ENCODE measurements at regions not wholly inside any gene's neighbourhood (a gene's known extent, or its start where the extent isn't known, plus 50 kb on each side); places are given as distances from the start of the nearest gene placed in this dataset.

- TF ChIP-seq CTCF (IDR thresholded peaks at IDR 0.05; ENCODE audit: low read length) = no peak
- no peak for TF ChIP-seq EZH2 (IDR thresholded peaks at IDR 0.05; ENCODE audit: borderline replicate concordance, low read length)
Measured at GRCh38 chr3:168219530-168219929, 123.8 kb upstream of the GOLIM4 start.
